IPS-NIHi7 (cell line): ENCODE measurements at regions not wholly inside any gene's neighbourhood (a gene's known extent, or its start where the extent isn't known, plus 50 kb on each side); places are given as distances from the start of the nearest gene placed in this dataset.
"Not testable (repeated sequence)": the region's sequence is repeated elsewhere in the genome, so short reads cannot be mapped to it uniquely, and the experiment has no call there.

ENCODE experiments used
- DNase-seq: peaks from one replicate; pipeline ENCODE4 v3.0.0; 2012; ENCODE audit warnings: mixed read lengths; ENCODE audit errors: extremely low spot score

DNA sequence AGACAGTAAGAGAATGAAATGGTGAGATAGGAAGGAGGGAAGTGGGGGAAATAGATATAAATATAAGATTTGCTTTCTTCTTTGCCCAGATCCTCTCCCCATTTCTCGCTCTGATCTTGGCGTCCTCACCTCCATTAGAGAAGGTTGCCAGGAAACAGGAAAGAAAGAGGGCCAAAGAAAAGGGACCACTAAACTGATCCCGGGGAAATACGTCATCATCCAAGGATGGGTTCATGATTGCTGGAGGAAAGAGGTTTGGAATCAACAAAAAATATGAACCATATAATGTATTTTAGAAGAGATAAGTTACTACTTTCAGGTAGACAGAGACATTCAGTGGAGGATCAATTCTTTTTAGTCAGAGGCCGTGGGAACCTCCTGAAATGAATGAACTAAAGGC is 536.0 kb downstream of the HAPSTR1 start:
- DNase-seq, result no peak

GRCh38 chr16:9630119-9630518 is 538.7 kb downstream of the HAPSTR1 start:
- no peak for DNase-seq

GRCh38 chr16:9630985-9631384 is 539.5 kb downstream of the HAPSTR1 start:
- no peak for DNase-seq

- DNase-seq, result no peak
These were observed 542.4 kb downstream of the HAPSTR1 start for GRCh38 chr16:9633844-9634243.

- not testable (repeated sequence) for DNase-seq
These were observed 543.8 kb downstream of the HAPSTR1 start for GRCh38 chr16:9635150-9635720.

- no peak for DNase-seq
These were observed 538.0 kb downstream of the GRIN2A start for GRCh38 chr16:9644258-9644657.

DNA sequence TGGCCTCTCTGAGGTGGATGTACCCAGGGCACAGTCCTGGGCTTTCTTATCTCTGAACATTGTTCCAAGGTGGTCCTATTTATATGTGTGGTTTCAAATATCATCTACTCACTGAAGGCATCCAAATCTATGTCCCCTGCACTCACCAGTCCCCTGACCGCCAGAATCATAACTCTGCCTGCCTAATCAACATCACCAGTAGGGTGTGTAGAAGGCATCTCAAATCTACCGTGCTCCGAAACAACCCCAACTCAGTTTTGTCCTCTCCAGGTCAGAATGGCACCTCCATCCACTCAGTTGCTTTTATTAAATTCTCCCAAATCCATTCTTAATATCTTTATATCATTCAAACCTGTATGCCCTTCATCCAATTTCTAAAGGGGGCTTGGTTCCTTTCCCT is 536.3 kb downstream of the GRIN2A start:
- DNase-seq, result no peak

DNA sequence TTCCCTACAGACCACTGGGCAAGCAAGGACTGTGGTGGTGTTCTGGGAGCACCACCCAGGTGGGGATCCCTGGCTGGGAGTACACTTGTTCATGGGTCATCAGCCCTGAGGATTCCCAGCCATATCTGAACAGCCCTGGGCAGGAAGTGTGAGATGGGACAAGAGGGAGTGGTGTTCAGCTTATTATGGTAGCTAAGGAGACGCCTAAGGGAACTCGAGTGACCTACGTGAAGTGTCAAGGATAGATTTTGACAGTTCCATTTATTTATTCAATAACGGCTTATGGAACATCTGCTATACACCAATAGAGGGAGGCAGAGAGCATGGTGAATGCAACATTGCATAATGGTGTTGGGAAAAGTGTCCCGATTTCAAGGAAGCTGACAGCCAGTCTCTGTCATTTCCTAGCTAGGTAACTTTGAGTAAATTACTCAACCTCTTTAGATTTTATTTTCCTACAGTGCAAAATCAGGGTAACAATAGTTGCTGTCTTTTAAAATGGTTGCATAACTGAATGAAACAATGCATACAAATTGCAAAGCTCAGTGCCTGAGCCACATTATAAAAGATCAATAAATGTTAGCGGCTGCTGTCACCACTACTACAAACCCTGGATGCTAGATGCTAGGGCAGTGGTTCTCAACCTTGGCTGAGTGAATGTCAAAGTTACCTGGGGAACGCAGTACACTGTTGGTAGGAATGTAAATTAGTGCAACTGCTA is 534.1 kb downstream of the GRIN2A start:
- DNase-seq, result peak; percentile 65

- no peak for DNase-seq
These were observed 531.9 kb downstream of the GRIN2A start for GRCh38 chr16:9650284-9650683.

DNA sequence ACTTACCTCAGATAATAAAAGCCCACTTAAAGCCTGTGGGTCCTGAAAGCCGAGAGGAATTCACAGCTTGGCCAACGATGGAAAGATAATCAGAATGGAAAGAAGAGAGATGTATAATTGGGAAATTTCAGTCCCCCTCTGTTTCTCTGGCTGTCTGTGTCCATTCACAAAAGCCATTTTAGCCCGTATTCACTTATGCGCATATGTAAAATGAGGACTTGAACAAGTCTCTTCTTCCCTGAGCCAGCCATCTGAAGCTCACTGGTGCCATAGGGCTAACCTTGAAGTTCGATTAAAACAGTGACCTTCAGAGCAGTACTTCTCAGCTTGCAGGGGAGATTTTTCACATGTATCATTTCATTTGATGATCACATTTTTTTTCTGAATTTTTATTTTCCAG is 527.2 kb downstream of the GRIN2A start:
- DNase-seq, result no peak

GRCh38 chr16:9657641-9658040 is 524.6 kb downstream of the GRIN2A start:
- DNase-seq, result no peak

GRCh38 chr16:9658164-9658563 is 524.1 kb downstream of the GRIN2A start:
- DNase-seq, result no peak

DNA sequence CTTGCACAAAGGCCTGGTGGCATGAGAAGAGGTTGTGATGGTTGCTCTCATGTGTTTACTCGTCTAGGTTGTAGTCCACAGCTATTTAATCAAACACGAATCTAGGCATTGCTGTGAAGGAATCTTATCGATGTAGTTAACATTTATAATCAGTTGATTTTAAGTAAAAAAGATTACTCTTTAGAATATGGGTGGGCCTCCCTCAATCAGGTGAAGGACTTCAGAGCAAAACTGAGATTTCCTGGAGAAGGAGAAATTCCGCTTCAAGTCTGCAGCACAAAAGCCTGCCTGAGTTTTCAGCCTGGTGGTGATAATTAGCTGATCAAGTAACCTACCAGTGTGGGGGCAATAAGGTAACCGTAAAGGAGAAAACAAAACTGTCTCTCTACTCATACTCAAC is 523.6 kb downstream of the GRIN2A start:
- no peak for DNase-seq

DNA sequence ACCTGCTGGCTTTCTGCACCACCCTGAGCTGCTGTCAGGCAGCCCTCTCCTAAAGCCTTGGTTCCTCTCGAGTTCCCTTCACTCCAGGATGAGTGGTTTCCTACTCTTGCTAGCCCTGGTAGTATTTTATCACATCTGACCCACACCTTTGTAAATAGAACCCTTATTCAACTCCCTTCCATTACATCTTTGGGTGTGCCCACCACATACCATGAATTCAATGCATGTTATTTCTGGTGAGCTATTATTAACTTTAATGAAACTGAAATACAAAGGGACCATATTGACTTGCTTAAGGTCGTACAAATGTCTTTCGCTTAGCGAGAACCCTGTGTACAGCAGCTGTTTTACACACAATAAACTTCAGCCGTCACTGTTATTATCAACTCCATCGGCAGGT is 521.3 kb downstream of the GRIN2A start:
- no peak for DNase-seq

DNA sequence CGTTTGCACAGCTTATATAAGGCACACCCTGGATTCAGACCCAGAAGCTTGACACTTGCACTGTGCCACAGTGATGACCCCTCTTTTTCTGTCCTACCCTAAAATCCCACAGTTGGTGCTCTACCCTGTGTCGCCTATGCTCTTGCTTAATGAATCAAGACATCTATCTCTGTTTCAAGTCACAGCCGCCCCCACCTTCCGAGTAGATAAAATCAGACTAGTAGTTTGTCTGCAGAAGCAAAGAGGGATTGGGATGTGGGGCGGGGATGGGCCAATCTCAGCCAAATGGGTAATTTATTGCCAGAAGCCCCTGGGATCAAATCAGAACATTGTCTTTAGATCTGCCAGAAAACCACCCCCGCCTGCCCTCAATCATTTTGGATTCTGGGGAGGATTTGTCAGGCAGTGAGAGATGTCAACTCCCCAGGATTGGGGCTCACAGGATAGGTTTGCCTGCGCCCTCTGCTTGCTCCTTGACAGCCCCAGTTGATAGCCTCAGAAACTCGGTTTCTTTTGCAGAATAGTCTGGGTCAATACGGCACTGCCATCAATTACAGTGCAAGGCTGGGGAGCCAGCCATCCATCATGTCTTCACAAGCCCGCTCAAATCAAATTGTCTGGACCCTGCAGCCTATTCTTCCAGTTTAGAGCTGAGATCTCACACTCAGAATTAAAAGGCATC is 520.8 kb downstream of the GRIN2A start:
- no peak for DNase-seq

DNA sequence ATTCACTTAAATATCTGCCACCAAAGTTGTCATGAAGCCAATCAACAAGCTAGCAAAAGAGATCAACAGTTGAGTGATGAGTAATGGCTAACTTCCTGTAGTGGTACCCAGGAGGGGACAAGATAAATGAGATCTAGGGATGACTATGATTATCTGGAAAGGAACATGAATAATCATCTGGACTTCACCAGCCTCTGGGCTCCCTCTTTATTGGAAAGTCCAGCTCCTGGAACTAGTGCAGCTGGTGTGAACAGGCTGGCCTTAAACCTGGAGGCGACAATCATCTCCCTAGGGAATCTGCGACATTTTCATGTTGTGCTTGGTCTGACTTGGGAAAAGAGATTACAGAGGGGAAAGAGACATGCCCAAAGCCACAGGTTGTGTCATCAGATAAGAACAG is 518.6 kb downstream of the GRIN2A start:
- no peak for DNase-seq

DNA sequence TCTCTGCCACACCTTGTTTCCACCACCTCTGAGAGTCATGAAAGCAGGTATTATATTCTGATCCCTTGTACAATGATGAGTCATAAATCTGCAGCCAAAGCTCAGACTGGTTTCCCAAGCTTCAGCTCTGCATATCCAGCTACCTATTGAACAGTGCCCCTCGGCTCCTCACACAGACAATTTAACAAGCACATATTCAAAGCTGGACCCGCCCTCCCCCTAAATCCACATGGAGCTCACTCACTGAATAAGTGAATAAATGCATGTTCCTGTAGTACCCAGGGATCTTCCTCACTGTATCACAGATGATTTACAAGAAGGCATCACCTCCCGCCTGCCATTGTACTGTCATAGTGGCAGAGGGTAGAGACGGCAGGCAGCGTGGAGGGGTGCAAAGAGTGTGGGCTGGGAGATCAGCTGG is 516.4 kb downstream of the GRIN2A start:
- DNase-seq, result no peak

- DNase-seq, result no peak
These were observed 515.3 kb downstream of the GRIN2A start for GRCh38 chr16:9666834-9667480.

DNA sequence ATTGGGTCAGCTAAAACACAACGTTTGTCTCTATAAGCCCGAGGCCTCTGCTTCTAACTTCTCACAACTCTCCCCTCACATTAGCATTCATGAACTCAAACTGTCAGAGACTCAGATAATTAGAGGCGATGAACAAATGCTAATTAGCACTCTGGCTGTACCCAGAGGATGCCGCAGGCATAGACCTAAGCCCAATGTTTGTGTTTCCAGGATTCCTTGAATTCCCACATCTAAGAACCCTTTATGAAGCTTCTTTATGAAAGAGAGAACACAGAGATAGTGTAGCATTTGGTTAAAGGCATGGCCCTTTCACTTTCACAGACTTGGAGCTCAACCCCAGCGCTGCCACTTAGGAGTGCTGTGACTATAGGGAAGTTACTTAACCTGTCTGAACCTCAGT is 512.2 kb downstream of the GRIN2A start:
- DNase-seq, result no peak

- DNase-seq, result not testable (repeated sequence)
These were observed 511.6 kb downstream of the GRIN2A start for GRCh38 chr16:9670616-9671015.

GRCh38 chr16:9676560-9677300 is 505.5 kb downstream of the GRIN2A start:
- not testable (repeated sequence) for DNase-seq

DNA sequence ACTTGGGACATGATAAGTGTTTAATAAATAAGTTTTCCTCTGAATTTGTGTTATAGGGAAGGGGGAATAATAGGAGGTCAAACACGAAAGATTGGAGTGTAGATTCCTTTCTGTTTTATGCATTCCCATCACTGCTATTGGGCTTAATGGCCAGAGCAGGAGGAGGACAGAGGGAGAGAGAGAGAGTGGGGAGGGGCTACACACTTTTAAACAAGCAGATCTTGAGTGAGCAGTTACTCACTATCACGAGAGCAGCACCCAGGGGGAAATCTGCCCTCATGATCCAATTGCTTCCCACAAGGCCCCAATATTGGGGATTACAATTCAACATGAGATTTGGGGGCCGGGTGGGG is 505.0 kb downstream of the GRIN2A start:
- no peak for DNase-seq
